GM20000 (cell line): ENCODE measurements at regions not wholly inside any gene's neighbourhood (a gene's known extent, or its start where the extent isn't known, plus 50 kb on each side); places are given as distances from the start of the nearest gene placed in this dataset.

Experiments used
- DNase-seq: peaks from one replicate; pipeline ENCODE4 v3.0.0; 2012; ENCODE audit warnings: low spot score
- TF ChIP-seq, protein P1 (sequence below): IDR thresholded peaks from 2 replicates; pipeline ENCODE4 v1.5.1; 2012; ENCODE audit warnings: mild to moderate bottlenecking, control low read depth; ENCODE audit errors: extremely low read depth, missing control alignments

- no peak for DNase-seq
- TF ChIP-seq, protein P1, sequence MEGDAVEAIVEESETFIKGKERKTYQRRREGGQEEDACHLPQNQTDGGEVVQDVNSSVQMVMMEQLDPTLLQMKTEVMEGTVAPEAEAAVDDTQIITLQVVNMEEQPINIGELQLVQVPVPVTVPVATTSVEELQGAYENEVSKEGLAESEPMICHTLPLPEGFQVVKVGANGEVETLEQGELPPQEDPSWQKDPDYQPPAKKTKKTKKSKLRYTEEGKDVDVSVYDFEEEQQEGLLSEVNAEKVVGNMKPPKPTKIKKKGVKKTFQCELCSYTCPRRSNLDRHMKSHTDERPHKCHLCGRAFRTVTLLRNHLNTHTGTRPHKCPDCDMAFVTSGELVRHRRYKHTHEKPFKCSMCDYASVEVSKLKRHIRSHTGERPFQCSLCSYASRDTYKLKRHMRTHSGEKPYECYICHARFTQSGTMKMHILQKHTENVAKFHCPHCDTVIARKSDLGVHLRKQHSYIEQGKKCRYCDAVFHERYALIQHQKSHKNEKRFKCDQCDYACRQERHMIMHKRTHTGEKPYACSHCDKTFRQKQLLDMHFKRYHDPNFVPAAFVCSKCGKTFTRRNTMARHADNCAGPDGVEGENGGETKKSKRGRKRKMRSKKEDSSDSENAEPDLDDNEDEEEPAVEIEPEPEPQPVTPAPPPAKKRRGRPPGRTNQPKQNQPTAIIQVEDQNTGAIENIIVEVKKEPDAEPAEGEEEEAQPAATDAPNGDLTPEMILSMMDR: no peak
These were observed 61.8 kb upstream of the RPL11 start for GRCh38 chr1:23629708-23630290.

DNA sequence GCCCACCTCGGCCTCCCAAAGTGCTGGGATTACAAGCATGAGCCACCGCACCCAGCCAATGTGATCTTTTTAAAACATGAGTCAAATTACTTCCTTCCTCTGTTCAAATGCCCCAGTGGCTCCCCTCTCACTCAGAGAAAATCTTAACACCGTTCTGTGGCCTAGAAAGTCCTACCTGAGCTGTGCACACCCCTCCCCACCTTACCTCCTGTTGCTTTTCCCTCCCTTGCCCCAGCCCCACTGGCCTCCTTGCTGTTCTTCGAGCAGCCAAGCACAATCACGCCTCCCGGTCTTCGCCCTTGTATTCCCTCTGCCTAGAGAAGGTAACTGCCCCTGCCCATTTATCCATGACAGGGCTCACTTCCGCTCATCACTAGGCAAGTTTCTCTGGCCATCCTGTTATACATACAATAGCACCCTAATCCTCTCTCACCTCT lies 62.6 kb upstream of the RPL11 start:
- TF ChIP-seq, protein P1: no peak
- DNase-seq: no peak

- DNase-seq: no peak
- TF ChIP-seq, protein P1: no peak
These were observed 64.4 kb upstream of the RPL11 start for GRCh38 chr1:23627069-23627735.

DNA sequence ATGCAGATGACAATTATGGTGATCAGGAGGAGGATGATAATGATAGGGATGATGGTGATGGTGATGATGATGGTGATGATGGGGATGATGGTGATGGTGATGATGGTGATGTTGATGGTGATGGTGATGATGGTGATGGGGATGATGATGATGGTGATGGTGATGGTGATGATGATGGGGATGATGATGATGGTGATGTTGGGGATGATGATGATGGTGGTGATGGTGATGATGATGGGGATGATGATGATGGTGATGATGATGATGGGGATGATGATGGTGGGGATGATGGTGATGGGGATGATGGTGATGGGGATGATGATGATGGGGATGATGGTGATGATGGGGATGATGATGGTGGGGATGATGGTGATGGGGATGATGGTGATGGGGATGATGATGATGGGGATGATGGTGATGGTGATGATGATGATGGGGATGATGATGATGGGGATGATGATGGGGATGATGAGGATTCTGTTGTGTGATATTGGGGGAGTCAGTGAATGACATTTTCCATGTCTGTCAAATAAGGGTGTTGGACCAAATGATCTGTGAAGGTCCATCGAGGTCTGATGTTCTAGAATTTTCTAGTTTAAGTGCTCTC lies 65.6 kb upstream of the RPL11 start:
- TF ChIP-seq, protein P1: no peak
- no peak for DNase-seq

DNA sequence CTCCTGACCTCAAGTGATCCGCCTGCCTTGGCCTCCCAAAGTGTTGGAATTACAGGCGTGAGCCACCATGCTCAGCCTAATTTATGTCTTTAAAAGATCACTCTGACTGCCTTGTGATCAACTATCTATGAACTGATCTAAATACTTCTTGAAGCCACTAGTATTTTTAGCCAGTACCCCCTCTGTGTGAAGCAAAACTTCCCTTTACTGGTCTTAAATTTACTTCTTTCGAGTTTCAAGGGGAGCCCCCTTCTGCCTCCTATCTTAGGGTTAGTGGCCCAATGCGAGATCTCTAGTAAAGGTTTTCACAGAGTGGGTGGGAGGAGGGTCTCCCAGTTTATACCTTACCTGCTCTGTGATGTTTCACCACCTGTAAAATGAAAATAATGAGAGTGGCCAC lies 66.1 kb upstream of the RPL11 start:
- TF ChIP-seq, protein P1: no peak
- DNase-seq: peak; percentile 46

DNA sequence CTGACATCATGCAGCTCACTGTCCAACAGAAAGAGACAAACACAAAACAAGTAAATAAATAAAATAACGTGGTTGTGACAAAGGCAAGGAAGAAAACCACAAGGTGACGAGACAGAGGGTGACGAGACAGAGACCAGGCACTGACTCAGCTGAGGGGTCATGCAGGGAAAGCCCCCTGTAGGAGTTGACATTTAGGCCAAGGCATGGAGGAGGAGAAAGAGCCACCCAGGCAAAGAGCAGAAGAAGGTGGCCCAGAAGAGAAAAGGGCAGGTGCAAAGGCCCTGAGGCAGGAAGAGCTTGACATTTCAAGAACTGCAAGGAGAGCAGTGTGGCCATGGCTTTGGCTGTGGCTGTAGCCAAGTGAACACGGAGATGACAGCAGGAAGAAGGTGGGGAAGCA lies 65.1 kb upstream of the ID3 start:
- TF ChIP-seq, protein P1: no peak
- DNase-seq: no peak

GRCh38 chr1:23622284-23622683 lies 63.0 kb upstream of the ID3 start:
- TF ChIP-seq, protein P1: no peak
- no peak for DNase-seq
